Endothelial cell (in vitro differentiated cells): ENCODE measurements at regions not wholly inside any gene's neighbourhood (a gene's known extent, or its start where the extent isn't known, plus 50 kb on each side); places are given as distances from the start of the nearest gene placed in this dataset.

Experiments used
- DNase-seq: peaks from one replicate; pipeline ENCODE4 v3.0.0; 2021; ENCODE audit warnings: low spot score
- H3K27ac Mint-ChIP-seq: one replicate; pipeline ENCODE4 v1.8.0; 2021; ENCODE audit warnings: mixed read lengths, inconsistent platforms; ENCODE audit not compliant: unreplicated experiment
- H3K27me3 Mint-ChIP-seq: one replicate; pipeline ENCODE4 v1.8.0; 2021; ENCODE audit warnings: mild to moderate bottlenecking, moderate library complexity, mixed read lengths, inconsistent platforms; ENCODE audit not compliant: unreplicated experiment
- H3K36me3 Mint-ChIP-seq: one replicate; pipeline ENCODE4 v1.8.0; 2021; ENCODE audit warnings: mild to moderate bottlenecking, low read depth, mixed read lengths, inconsistent platforms; ENCODE audit not compliant: unreplicated experiment
- H3K4me1 Mint-ChIP-seq: one replicate; pipeline ENCODE4 v1.8.0; 2021; ENCODE audit warnings: mild to moderate bottlenecking, mixed read lengths, inconsistent platforms; ENCODE audit not compliant: unreplicated experiment
- H3K4me3 Mint-ChIP-seq: one replicate; pipeline ENCODE4 v1.8.0; 2021; ENCODE audit warnings: mild to moderate bottlenecking, mixed read lengths, inconsistent platforms; ENCODE audit not compliant: unreplicated experiment
- H3K9me3 Mint-ChIP-seq: one replicate; pipeline ENCODE4 v1.8.0; 2021; ENCODE audit warnings: mixed read lengths, inconsistent platforms; ENCODE audit not compliant: unreplicated experiment
- CTCF ChIP-seq: fragments of 200-600 bp; sonication (generic); IDR thresholded peaks from one replicate; pipeline ENCODE4 v1.5.0; 2021; ENCODE audit warnings: antibody characterized with exemption; ENCODE audit not compliant: unreplicated experiment

- H3K4me1 Mint-ChIP-seq: peaks cover 7% of the 10 kb centered on the region
- H3K9me3 Mint-ChIP-seq: no peaks in the 10 kb centered on the region
- no peak for TF ChIP-seq CTCF
- no peaks in the 10 kb centered on the region for H3K36me3 Mint-ChIP-seq
- no peak overlapping the region for H3K4me3 Mint-ChIP-seq
- no peak overlapping the region for H3K27ac Mint-ChIP-seq
- H3K27me3 Mint-ChIP-seq: no peaks in the 10 kb centered on the region
- DNase-seq: no peak
Observed at GRCh38 chr13:21831654-21832324, 160.9 kb downstream of the FGF9 start.

- Mint-ChIP-seq H3K27ac (no peak overlapping the region), H3K9me3 (no peaks in the 10 kb centered on the region), H3K27me3 (no peaks in the 10 kb centered on the region), H3K4me3 (no peak overlapping the region), H3K4me1 (no peaks in the 10 kb centered on the region), H3K36me3 (no peaks in the 10 kb centered on the region)
- no peak for DNase-seq
- no peak for TF ChIP-seq CTCF
Observed at GRCh38 chr13:21833921-21834320, 163.0 kb downstream of the FGF9 start.

- Mint-ChIP-seq H3K36me3 (no peaks in the 10 kb centered on the region), H3K27ac (no peak overlapping the region), H3K4me1 (no peaks in the 10 kb centered on the region), H3K9me3 (no peaks in the 10 kb centered on the region), H3K27me3 (no peaks in the 10 kb centered on the region), H3K4me3 (no peak overlapping the region)
- no peak for DNase-seq
- TF ChIP-seq CTCF: no peak
Observed at GRCh38 chr13:21834521-21834920, 163.6 kb downstream of the FGF9 start.

- H3K4me3 Mint-ChIP-seq: no peak overlapping the region
- H3K36me3 Mint-ChIP-seq: no peaks in the 10 kb centered on the region
- TF ChIP-seq CTCF: no peak
- no peaks in the 10 kb centered on the region for H3K4me1 Mint-ChIP-seq
- H3K27ac Mint-ChIP-seq: no peak overlapping the region
- DNase-seq: no peak
- no peaks in the 10 kb centered on the region for H3K9me3 Mint-ChIP-seq
- H3K27me3 Mint-ChIP-seq: no peaks in the 10 kb centered on the region
Observed at GRCh38 chr13:21837288-21837687, 166.4 kb downstream of the FGF9 start.

- TF ChIP-seq CTCF: no peak
- Mint-ChIP-seq H3K27ac (no peak overlapping the region), H3K9me3 (no peaks in the 10 kb centered on the region), H3K36me3 (no peaks in the 10 kb centered on the region), H3K27me3 (no peaks in the 10 kb centered on the region), H3K4me3 (no peak overlapping the region), H3K4me1 (no peaks in the 10 kb centered on the region)
- no peak for DNase-seq
Observed at GRCh38 chr13:21837841-21838551, 167.1 kb downstream of the FGF9 start.
